HCT116 (cell line): ENCODE measurements at regions not wholly inside any gene's neighbourhood (a gene's known extent, or its start where the extent isn't known, plus 50 kb on each side); places are given as distances from the start of the nearest gene placed in this dataset.

Experiments used
- EGR1 ChIP-seq: IDR thresholded peaks from 2 replicates; pipeline ENCODE4 v1.6.1; 2012; ENCODE audit warnings: low read depth
- EZH2 ChIP-seq: fragments of 200-600 bp; sonication (generic); IDR thresholded peaks from 2 replicates; pipeline ENCODE4 v1.6.1; 2017; ENCODE audit warnings: antibody characterized with exemption, mixed run types
- POLR2A ChIP-seq: IDR thresholded peaks from 2 replicates; pipeline ENCODE4 v1.7.0; 2011; ENCODE audit warnings: borderline replicate concordance; ENCODE audit not compliant: insufficient read depth, insufficient read length; ENCODE audit errors: extremely low read depth
- TCF7L2 ChIP-seq: IDR thresholded peaks from 2 replicates; pipeline ENCODE4 v1.7.0; 2011; ENCODE audit warnings: borderline replicate concordance, inconsistent platforms; ENCODE audit not compliant: insufficient read depth, insufficient read length; ENCODE audit errors: extremely low read depth
- TF ChIP-seq, protein P1 (sequence below), 3 experiments: fragments of 200-600 bp in 1 of 3; sonication (generic) in 1 of 3; IDR thresholded peaks in 2 of 3; conservative IDR thresholded peaks in 1 of 3; 2 replicates each; pipeline ENCODE4 v1.5.1; 2012 to 2017; ENCODE audit warnings: low read depth in 2 of 3, low read length in 2 of 3, antibody characterized with exemption in 1 of 3, borderline replicate concordance in 1 of 3, control low read depth in 1 of 3, mild to moderate bottlenecking in 1 of 3, mixed read lengths in 1 of 3, mixed run types in 1 of 3, moderate library complexity in 1 of 3; ENCODE audit not compliant: insufficient read depth in 1 of 3
- TF ChIP-seq, protein P2 (sequence below): IDR thresholded peaks from 2 replicates; pipeline ENCODE4 v1.6.1; 2012; ENCODE audit warnings: low read depth
- TF ChIP-seq, protein P3 (sequence below): IDR thresholded peaks from 2 replicates; pipeline ENCODE4 v1.6.1; 2012

DNA sequence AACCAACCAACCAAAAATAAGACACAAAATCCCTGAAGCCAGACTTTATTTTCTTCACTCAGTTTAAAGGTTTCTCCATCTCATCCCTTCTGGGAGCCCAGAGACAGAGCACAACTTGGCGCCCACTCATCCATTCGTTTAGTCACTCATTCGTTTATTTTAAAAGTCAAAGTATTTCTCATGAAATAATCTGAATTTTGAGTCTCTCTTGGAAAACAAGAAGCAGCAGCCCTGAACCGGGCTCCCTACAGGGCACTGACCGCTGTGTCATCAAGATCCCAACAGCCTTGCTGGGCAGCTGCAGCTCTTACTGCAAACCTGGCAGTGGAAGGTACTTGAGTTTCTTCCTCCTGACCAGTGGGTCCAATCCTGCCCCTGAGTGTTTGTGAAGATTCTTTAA, 171.6 kb downstream of the THBS2 start:
- TF ChIP-seq TCF7L2 (no peak), EZH2 (no peak), EGR1 (no peak), POLR2A (no peak)
- TF ChIP-seq, protein P1, sequence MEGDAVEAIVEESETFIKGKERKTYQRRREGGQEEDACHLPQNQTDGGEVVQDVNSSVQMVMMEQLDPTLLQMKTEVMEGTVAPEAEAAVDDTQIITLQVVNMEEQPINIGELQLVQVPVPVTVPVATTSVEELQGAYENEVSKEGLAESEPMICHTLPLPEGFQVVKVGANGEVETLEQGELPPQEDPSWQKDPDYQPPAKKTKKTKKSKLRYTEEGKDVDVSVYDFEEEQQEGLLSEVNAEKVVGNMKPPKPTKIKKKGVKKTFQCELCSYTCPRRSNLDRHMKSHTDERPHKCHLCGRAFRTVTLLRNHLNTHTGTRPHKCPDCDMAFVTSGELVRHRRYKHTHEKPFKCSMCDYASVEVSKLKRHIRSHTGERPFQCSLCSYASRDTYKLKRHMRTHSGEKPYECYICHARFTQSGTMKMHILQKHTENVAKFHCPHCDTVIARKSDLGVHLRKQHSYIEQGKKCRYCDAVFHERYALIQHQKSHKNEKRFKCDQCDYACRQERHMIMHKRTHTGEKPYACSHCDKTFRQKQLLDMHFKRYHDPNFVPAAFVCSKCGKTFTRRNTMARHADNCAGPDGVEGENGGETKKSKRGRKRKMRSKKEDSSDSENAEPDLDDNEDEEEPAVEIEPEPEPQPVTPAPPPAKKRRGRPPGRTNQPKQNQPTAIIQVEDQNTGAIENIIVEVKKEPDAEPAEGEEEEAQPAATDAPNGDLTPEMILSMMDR (IDR thresholded peaks at IDR 0.05 in 2 of 3, conservative IDR thresholded peaks at IDR 0.05 in 1 of 3; ENCODE audit: borderline replicate concordance in 1 of 3, insufficient read depth in 1 of 3, low read depth in 2 of 3, low read length in 2 of 3) = no peak
- TF ChIP-seq, protein P2, sequence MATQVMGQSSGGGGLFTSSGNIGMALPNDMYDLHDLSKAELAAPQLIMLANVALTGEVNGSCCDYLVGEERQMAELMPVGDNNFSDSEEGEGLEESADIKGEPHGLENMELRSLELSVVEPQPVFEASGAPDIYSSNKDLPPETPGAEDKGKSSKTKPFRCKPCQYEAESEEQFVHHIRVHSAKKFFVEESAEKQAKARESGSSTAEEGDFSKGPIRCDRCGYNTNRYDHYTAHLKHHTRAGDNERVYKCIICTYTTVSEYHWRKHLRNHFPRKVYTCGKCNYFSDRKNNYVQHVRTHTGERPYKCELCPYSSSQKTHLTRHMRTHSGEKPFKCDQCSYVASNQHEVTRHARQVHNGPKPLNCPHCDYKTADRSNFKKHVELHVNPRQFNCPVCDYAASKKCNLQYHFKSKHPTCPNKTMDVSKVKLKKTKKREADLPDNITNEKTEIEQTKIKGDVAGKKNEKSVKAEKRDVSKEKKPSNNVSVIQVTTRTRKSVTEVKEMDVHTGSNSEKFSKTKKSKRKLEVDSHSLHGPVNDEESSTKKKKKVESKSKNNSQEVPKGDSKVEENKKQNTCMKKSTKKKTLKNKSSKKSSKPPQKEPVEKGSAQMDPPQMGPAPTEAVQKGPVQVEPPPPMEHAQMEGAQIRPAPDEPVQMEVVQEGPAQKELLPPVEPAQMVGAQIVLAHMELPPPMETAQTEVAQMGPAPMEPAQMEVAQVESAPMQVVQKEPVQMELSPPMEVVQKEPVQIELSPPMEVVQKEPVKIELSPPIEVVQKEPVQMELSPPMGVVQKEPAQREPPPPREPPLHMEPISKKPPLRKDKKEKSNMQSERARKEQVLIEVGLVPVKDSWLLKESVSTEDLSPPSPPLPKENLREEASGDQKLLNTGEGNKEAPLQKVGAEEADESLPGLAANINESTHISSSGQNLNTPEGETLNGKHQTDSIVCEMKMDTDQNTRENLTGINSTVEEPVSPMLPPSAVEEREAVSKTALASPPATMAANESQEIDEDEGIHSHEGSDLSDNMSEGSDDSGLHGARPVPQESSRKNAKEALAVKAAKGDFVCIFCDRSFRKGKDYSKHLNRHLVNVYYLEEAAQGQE = no peak
- TF ChIP-seq, protein P3, sequence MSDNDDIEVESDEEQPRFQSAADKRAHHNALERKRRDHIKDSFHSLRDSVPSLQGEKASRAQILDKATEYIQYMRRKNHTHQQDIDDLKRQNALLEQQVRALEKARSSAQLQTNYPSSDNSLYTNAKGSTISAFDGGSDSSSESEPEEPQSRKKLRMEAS = no peak
